GM21360 (cell line): ENCODE measurements at regions not wholly inside any gene's neighbourhood (a gene's known extent, or its start where the extent isn't known, plus 50 kb on each side); places are given as distances from the start of the nearest gene placed in this dataset.

Experiments
- ATAC-seq: cut with Tn5 transposase; IDR thresholded peaks from one replicate; pipeline ENCODE4 v1.9.1; 2021; ENCODE audit warnings: mild to moderate bottlenecking, moderate library complexity; ENCODE audit not compliant: unreplicated experiment

- no peak for ATAC-seq
These were observed 69.7 kb downstream of the PSMB1 start for GRCh38 chr6:170483413-170483812.

GRCh38 chr6:170480050-170480692, 72.9 kb downstream of the PSMB1 start:
- no peak for ATAC-seq

GRCh38 chr6:170476360-170476759, 76.7 kb downstream of the PSMB1 start:
- no peak for ATAC-seq

- ATAC-seq, result no peak
These were observed 78.0 kb downstream of the PSMB1 start for GRCh38 chr6:170475118-170475517.

GRCh38 chr6:170473801-170474200, 79.3 kb downstream of the PSMB1 start:
- no peak for ATAC-seq

- ATAC-seq, result no peak
These were observed 79.8 kb downstream of the PSMB1 start for GRCh38 chr6:170473301-170473717.

GRCh38 chr6:170471491-170471890, 81.6 kb downstream of the PSMB1 start:
- no peak for ATAC-seq

- ATAC-seq, result no peak
These were observed 82.4 kb downstream of the PSMB1 start for GRCh38 chr6:170470734-170471133.

- no peak for ATAC-seq
These were observed 88.6 kb downstream of the PSMB1 start for GRCh38 chr6:170464524-170464979.

GRCh38 chr6:170464080-170464479, 89.0 kb downstream of the PSMB1 start:
- no peak for ATAC-seq

GRCh38 chr6:170463101-170463721, 89.9 kb downstream of the PSMB1 start:
- ATAC-seq, result no peak

GRCh38 chr6:170462366-170463020, 90.6 kb downstream of the PSMB1 start:
- ATAC-seq, result no peak

GRCh38 chr6:170461556-170462365, 91.3 kb downstream of the PSMB1 start:
- ATAC-seq, result no peak

GRCh38 chr6:170461111-170461510, 92.0 kb downstream of the PSMB1 start:
- ATAC-seq, result no peak

- ATAC-seq, result no peak
These were observed 92.5 kb downstream of the PSMB1 start for GRCh38 chr6:170460641-170461040.

- ATAC-seq, result peak; percentile 70
These were observed 93.7 kb downstream of the PSMB1 start for GRCh38 chr6:170459451-170459850.

- no peak for ATAC-seq
These were observed 96.0 kb downstream of the PSMB1 start for GRCh38 chr6:170456886-170457698.
